HEK293T (cell line): ENCODE measurements at regions not wholly inside any gene's neighbourhood (a gene's known extent, or its start where the extent isn't known, plus 50 kb on each side); places are given as distances from the start of the nearest gene placed in this dataset.

ENCODE experiments used
- CTCF ChIA-PET: fragments of 350-600 bp; formaldehyde crosslinking; extraction: SDS; loops from one replicate; lab custom pipeline; 2021; ENCODE audit warnings: antibody characterized with exemption, inconsistent platforms; lab: Yijun Ruan, JAX
- POLR2A ChIA-PET: fragments of 350-600 bp; formaldehyde crosslinking; extraction: SDS; loops from one replicate; lab custom pipeline; 2020; ENCODE audit warnings: antibody characterized with exemption, inconsistent platforms; lab: Yijun Ruan, JAX
- DNase-seq: peaks from one replicate; pipeline ENCODE4 v3.0.0; 2012; ENCODE audit warnings: mixed read lengths; ENCODE audit errors: extremely low spot score
- ARNT ChIP-seq: fragments of 450-650 bp; IDR thresholded peaks from 2 replicates; pipeline ENCODE4 v1.6.1; 2017; ENCODE audit warnings: mild to moderate bottlenecking
- BHLHE40 ChIP-seq: fragments of 450-650 bp; IDR thresholded peaks from 2 replicates; pipeline ENCODE4 v1.6.1; 2016; ENCODE audit warnings: mild to moderate bottlenecking, moderate library complexity, borderline replicate concordance
- CTBP1 ChIP-seq: fragments of 450-650 bp; IDR thresholded peaks from 2 replicates; pipeline ENCODE4 v1.6.1; 2016; ENCODE audit warnings: borderline replicate concordance
- ELF4 ChIP-seq: fragments of 450-650 bp; IDR thresholded peaks from 2 replicates; pipeline ENCODE4 v1.6.1; 2017; ENCODE audit warnings: antibody characterized with exemption
- FOXA1 ChIP-seq: fragments of 450-650 bp; IDR thresholded peaks from 2 replicates; pipeline ENCODE4 v1.6.1; 2016; ENCODE audit warnings: mild to moderate bottlenecking
- FOXK2 ChIP-seq: fragments of 450-650 bp; IDR thresholded peaks from 2 replicates; pipeline ENCODE4 v1.6.1; 2016; ENCODE audit warnings: mild to moderate bottlenecking
- FOXM1 ChIP-seq: fragments of 450-650 bp; IDR thresholded peaks from 2 replicates; pipeline ENCODE4 v1.6.1; 2017; ENCODE audit warnings: mild to moderate bottlenecking, borderline replicate concordance
- HDGF ChIP-seq: fragments of 450-650 bp; IDR thresholded peaks from 2 replicates; pipeline ENCODE4 v1.6.1; 2017; ENCODE audit warnings: antibody characterized with exemption, borderline replicate concordance
- L3MBTL2 ChIP-seq: fragments of 450-650 bp; conservative IDR thresholded peaks from 2 replicates; pipeline ENCODE4 v1.6.1; 2016; ENCODE audit warnings: mild to moderate bottlenecking
- LEF1 ChIP-seq: fragments of 450-650 bp; IDR thresholded peaks from 2 replicates; pipeline ENCODE4 v1.6.1; 2017; ENCODE audit warnings: mild to moderate bottlenecking, borderline replicate concordance
- NFRKB ChIP-seq: fragments of 450-650 bp; IDR thresholded peaks from 2 replicates; pipeline ENCODE4 v1.6.1; 2016; ENCODE audit warnings: mild to moderate bottlenecking, moderate library complexity
- PKNOX1 ChIP-seq: fragments of 450-650 bp; IDR thresholded peaks from 2 replicates; pipeline ENCODE4 v1.6.1; 2016
- SP1 ChIP-seq: fragments of 450-650 bp; IDR thresholded peaks from 2 replicates; pipeline ENCODE4 v1.6.1; 2017
- SUZ12 ChIP-seq: fragments of 450-650 bp; IDR thresholded peaks from 2 replicates; pipeline ENCODE4 v1.6.1; 2016; ENCODE audit warnings: mild to moderate bottlenecking
- TARDBP ChIP-seq: fragments of 450-650 bp; IDR thresholded peaks from 2 replicates; pipeline ENCODE4 v1.6.1; 2016
- ZNF384 ChIP-seq: fragments of 450-650 bp; IDR thresholded peaks from 2 replicates; pipeline ENCODE4 v1.6.1; 2016

GRCh38 chr18:67143028-67143427 is 373.5 kb downstream of the DSEL start:
- no peak for TF ChIP-seq FOXA1
- no peak for TF ChIP-seq ARNT
- no peak for TF ChIP-seq LEF1
- no peak for TF ChIP-seq CTBP1
- no peak for TF ChIP-seq HDGF
- TF ChIP-seq ELF4, result no peak
- TF ChIP-seq ZNF384, result no peak
- TF ChIP-seq FOXK2, result no peak
- no peak for TF ChIP-seq FOXM1
- no peak for TF ChIP-seq SUZ12
- TF ChIP-seq NFRKB, result no peak
- no peak for TF ChIP-seq SP1
- no peak for TF ChIP-seq PKNOX1
- TF ChIP-seq TARDBP, result no peak
- TF ChIP-seq L3MBTL2, result no peak
- no peak for TF ChIP-seq BHLHE40
- ChIA-PET CTCF (no interaction called here), POLR2A (no interaction called here)
- no peak for DNase-seq

- no peak for TF ChIP-seq SP1
- TF ChIP-seq FOXM1, result no peak
- no peak for TF ChIP-seq FOXK2
- no peak for TF ChIP-seq ELF4
- TF ChIP-seq TARDBP, result no peak
- no peak for DNase-seq
- ChIA-PET POLR2A (no interaction called here), CTCF (no interaction called here)
These were observed 373.9 kb downstream of the DSEL start for GRCh38 chr18:67142604-67143003.

GRCh38 chr18:67140495-67140894 is 376.0 kb downstream of the DSEL start:
- no peak for TF ChIP-seq NFRKB
- no peak for TF ChIP-seq SP1
- no peak for TF ChIP-seq LEF1
- TF ChIP-seq FOXA1, result no peak
- TF ChIP-seq TARDBP, result no peak
- TF ChIP-seq CTBP1, result no peak
- TF ChIP-seq SUZ12, result no peak
- TF ChIP-seq FOXK2, result no peak
- no peak for TF ChIP-seq FOXM1
- TF ChIP-seq HDGF, result no peak
- TF ChIP-seq PKNOX1, result no peak
- TF ChIP-seq ZNF384, result no peak
- no peak for DNase-seq
- ChIA-PET POLR2A (no interaction called here), CTCF (no interaction called here)

- ChIA-PET POLR2A (no interaction called here), CTCF (no interaction called here)
- no peak for DNase-seq
- TF ChIP-seq SUZ12 (no peak), LEF1 (no peak), PKNOX1 (no peak), HDGF (no peak), ARNT (no peak), ZNF384 (no peak)
These were observed 376.6 kb downstream of the DSEL start for GRCh38 chr18:67139899-67140298.

- no peak for TF ChIP-seq PKNOX1
- no peak for TF ChIP-seq HDGF
- no peak for TF ChIP-seq CTBP1
- no peak for TF ChIP-seq TARDBP
- no peak for TF ChIP-seq ZNF384
- TF ChIP-seq FOXK2, result no peak
- TF ChIP-seq BHLHE40, result no peak
- no peak for TF ChIP-seq FOXM1
- TF ChIP-seq ARNT, result no peak
- no peak for TF ChIP-seq SP1
- TF ChIP-seq L3MBTL2, result no peak
- no peak for TF ChIP-seq LEF1
- TF ChIP-seq NFRKB, result no peak
- no peak for TF ChIP-seq FOXA1
- TF ChIP-seq ELF4, result no peak
- no peak for TF ChIP-seq SUZ12
- ChIA-PET CTCF (no interaction called here), POLR2A (no interaction called here)
- no peak for DNase-seq
These were observed 380.5 kb downstream of the DSEL start for GRCh38 chr18:67135981-67136380.

- TF ChIP-seq SUZ12, result no peak
- no peak for TF ChIP-seq ELF4
- no peak for TF ChIP-seq FOXM1
- no peak for TF ChIP-seq SP1
- TF ChIP-seq FOXA1, result no peak
- TF ChIP-seq BHLHE40, result no peak
- TF ChIP-seq NFRKB, result no peak
- no peak for TF ChIP-seq PKNOX1
- no peak for TF ChIP-seq LEF1
- TF ChIP-seq L3MBTL2, result no peak
- POLR2A ChIA-PET, result no interaction called here
- no peak for DNase-seq
- CTCF ChIA-PET, result no interaction called here
These were observed 381.6 kb downstream of the DSEL start for GRCh38 chr18:67134911-67135310.
